ENCODE measurements at regions not wholly inside any gene's neighbourhood (a gene's known extent, or its start where the extent isn't known, plus 50 kb on each side); places are given as distances from the start of the nearest gene placed in this dataset.

GRCh38 chr12:114284041-114284440 is 121.9 kb downstream of the TBX5 start:
- in situ Hi-C loops (cut with MboI): no loop called here

GRCh38 chr12:114275932-114276785 is 129.8 kb downstream of the TBX5 start:
- no peaks in the 10 kb centered on the region for H3K27me3 ChIP-seq (ENCODE audit: control insufficient read depth in 2 of 2, insufficient read depth in 2 of 2, low read length in 2 of 2)
- TF ChIP-seq GTF2F1 (IDR thresholded peaks at IDR 0.05; ENCODE audit: low read depth, low read length): no peak
- no peak for TF ChIP-seq DMBX1 (CRISPR knock-in tag; IDR thresholded peaks at IDR 0.05; ENCODE audit: borderline replicate concordance)
- no peak for TF ChIP-seq ZNF584 (CRISPR knock-in tag; IDR thresholded peaks at IDR 0.05; ENCODE audit: low read depth)
- no peak for TF ChIP-seq TCF15 (CRISPR knock-in tag; IDR thresholded peaks at IDR 0.05)
- no peak for TF ChIP-seq RAD51 (IDR thresholded peaks at IDR 0.05; ENCODE audit: borderline replicate concordance, low read depth)
- no peak for TF ChIP-seq BRF2 (IDR thresholded peaks at IDR 0.05; ENCODE audit: borderline replicate concordance, insufficient read depth, insufficient read length)
- no peak for TF ChIP-seq STAT6 (CRISPR knock-in tag; IDR thresholded peaks at IDR 0.05)
- no peak for TF ChIP-seq PTRF (tag; IDR thresholded peaks at IDR 0.05)
- no peak for TF ChIP-seq NEUROD1 (IDR thresholded peaks at IDR 0.05; ENCODE audit: borderline replicate concordance, low read depth, low read length, partially characterized antibody)

More at GRCh38 chr12:114284041-114284440, 121.9 kb downstream of the TBX5 start:
- DNase-seq (ENCODE audit: extremely low read depth in 1 of 4, low spot score in 3 of 4): no peak
- Histone ChIP-seq H3K27me3 (ENCODE audit: control insufficient read depth in 2 of 2, insufficient read depth in 2 of 2, low read length in 2 of 2) (no peaks in the 10 kb centered on the region), H3K9me3 (replicated peaks; ENCODE audit: control insufficient read depth, insufficient read depth, low read depth, low read length) (no peaks in the 10 kb centered on the region), H3K4me2 (ENCODE audit: insufficient read depth, low read length) (no peak overlapping the region), H2AFZ (ENCODE audit: low read depth, low read length) (no peak overlapping the region), H3K27ac (ENCODE audit: extremely low read depth, low read depth, low read length) (no peak overlapping the region), H3K4me3 (no peak overlapping the region), H3K36me3 (ENCODE audit: control insufficient read depth, insufficient read depth, low read length) (no peaks in the 10 kb centered on the region), H4K20me1 (replicated peaks; ENCODE audit: control insufficient read depth, insufficient read depth, low read length) (no peaks in the 10 kb centered on the region), H3K9me1 (ENCODE audit: control insufficient read depth, insufficient read depth, low read length) (no peaks in the 10 kb centered on the region), H3K9ac (ENCODE audit: insufficient read depth in 1 of 2, low read depth in 2 of 2, low read length in 2 of 2) (no peak overlapping the region), H3K4me1 (replicated peaks in 1 of 2; ENCODE audit: control insufficient read depth in 2 of 2, insufficient read depth in 2 of 2, low read length in 2 of 2) (no peaks in the 10 kb centered on the region), H3K79me2 (ENCODE audit: control insufficient read depth, insufficient read depth, low read length) (no peaks in the 10 kb centered on the region)
- ChIA-PET POLR2A (no interaction called here), CTCF (ENCODE audit: low intra/inter-chr PET ratio) (no interaction called here)
- intact Hi-C loops (cut with micrococcal nuclease): no loop called here
- 2% methylated on average over 4 of the region's 4 CpGs for WGBS (ENCODE audit: insufficient coverage, low coverage, missing lambda C conversion rate)
- no peak for TF ChIP-seq SNIP1 (IDR thresholded peaks at IDR 0.05; ENCODE audit: low read depth)
- no peak for TF ChIP-seq ZNF311 (CRISPR knock-in tag; IDR thresholded peaks at IDR 0.05)
- no peak for TF ChIP-seq ASH1L (IDR thresholded peaks at IDR 0.05; ENCODE audit: borderline replicate concordance, low read depth, partially characterized antibody)
- FAIRE-seq: no peak
- ATAC-seq: no peak
- no TSS peak for BruUV-seq (replicated peaks)

More at GRCh38 chr12:114275932-114276785, 129.8 kb downstream of the TBX5 start:
- FAIRE-seq (no peak), DNase-seq (ENCODE audit: extremely low read depth in 1 of 4, low spot score in 3 of 4) (no peak), ATAC-seq (no peak)
- Histone ChIP-seq H3K36me3 (ENCODE audit: control insufficient read depth, insufficient read depth, low read length) (no peaks in the 10 kb centered on the region), H3K4me3 (no peak overlapping the region), H2AFZ (ENCODE audit: low read depth, low read length) (no peak overlapping the region), H3K79me2 (ENCODE audit: control insufficient read depth, insufficient read depth, low read length) (no peaks in the 10 kb centered on the region), H3K9me1 (ENCODE audit: control insufficient read depth, insufficient read depth, low read length) (no peaks in the 10 kb centered on the region), H4K20me1 (replicated peaks; ENCODE audit: control insufficient read depth, insufficient read depth, low read length) (no peaks in the 10 kb centered on the region), H3K9me3 (replicated peaks; ENCODE audit: control insufficient read depth, insufficient read depth, low read depth, low read length) (no peaks in the 10 kb centered on the region), H3K27ac (ENCODE audit: extremely low read depth, low read depth, low read length) (no peak overlapping the region), H3K9ac (ENCODE audit: insufficient read depth in 1 of 2, low read depth in 2 of 2, low read length in 2 of 2) (no peak overlapping the region), H3K4me2 (ENCODE audit: insufficient read depth, low read length) (no peak overlapping the region), H3K4me1 (replicated peaks in 1 of 2; ENCODE audit: control insufficient read depth in 2 of 2, insufficient read depth in 2 of 2, low read length in 2 of 2) (no peaks in the 10 kb centered on the region)
- intact Hi-C loops (cut with micrococcal nuclease): no loop called here
- in situ Hi-C loops (cut with MboI): no loop called here
- ChIA-PET POLR2A (no interaction called here), CTCF (ENCODE audit: low intra/inter-chr PET ratio) (no interaction called here)
- 7% methylated on average over 3 of the region's 3 CpGs for WGBS (ENCODE audit: insufficient coverage, low coverage, missing lambda C conversion rate)
- no TSS peak for BruUV-seq (replicated peaks)
